GM12873 (cell line): ENCODE measurements at regions not wholly inside any gene's neighbourhood (a gene's known extent, or its start where the extent isn't known, plus 50 kb on each side); places are given as distances from the start of the nearest gene placed in this dataset.

Experiments
- TF ChIP-seq, protein P1 (sequence below): IDR thresholded peaks from 2 replicates; pipeline ENCODE4 v1.5.1; 2012; ENCODE audit warnings: low read depth, mild to moderate bottlenecking, moderate library complexity, low read length, control low read depth; ENCODE audit not compliant: insufficient read depth; ENCODE audit errors: missing control alignments

DNA sequence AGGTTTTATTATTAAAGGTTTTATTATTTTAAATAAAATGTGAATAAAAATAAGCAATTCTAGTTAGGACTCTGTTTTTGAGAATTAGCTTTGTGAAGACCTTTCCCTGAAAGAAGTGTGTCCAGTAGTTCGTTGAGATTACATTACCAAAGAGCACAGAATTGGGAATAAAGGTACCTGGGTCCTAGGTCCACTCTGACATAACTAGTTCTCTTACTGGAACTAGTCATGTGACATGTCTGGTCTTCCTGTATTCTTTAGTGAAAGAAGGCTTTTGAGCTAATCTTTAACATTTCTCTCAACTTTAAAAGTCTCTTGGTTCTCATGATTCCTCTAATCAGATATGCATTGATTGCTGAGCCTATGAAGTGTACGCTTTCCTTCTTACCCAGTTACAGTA is 292.0 kb upstream of the SMIM31 start:
- TF ChIP-seq, protein P1, sequence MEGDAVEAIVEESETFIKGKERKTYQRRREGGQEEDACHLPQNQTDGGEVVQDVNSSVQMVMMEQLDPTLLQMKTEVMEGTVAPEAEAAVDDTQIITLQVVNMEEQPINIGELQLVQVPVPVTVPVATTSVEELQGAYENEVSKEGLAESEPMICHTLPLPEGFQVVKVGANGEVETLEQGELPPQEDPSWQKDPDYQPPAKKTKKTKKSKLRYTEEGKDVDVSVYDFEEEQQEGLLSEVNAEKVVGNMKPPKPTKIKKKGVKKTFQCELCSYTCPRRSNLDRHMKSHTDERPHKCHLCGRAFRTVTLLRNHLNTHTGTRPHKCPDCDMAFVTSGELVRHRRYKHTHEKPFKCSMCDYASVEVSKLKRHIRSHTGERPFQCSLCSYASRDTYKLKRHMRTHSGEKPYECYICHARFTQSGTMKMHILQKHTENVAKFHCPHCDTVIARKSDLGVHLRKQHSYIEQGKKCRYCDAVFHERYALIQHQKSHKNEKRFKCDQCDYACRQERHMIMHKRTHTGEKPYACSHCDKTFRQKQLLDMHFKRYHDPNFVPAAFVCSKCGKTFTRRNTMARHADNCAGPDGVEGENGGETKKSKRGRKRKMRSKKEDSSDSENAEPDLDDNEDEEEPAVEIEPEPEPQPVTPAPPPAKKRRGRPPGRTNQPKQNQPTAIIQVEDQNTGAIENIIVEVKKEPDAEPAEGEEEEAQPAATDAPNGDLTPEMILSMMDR, result no peak

DNA sequence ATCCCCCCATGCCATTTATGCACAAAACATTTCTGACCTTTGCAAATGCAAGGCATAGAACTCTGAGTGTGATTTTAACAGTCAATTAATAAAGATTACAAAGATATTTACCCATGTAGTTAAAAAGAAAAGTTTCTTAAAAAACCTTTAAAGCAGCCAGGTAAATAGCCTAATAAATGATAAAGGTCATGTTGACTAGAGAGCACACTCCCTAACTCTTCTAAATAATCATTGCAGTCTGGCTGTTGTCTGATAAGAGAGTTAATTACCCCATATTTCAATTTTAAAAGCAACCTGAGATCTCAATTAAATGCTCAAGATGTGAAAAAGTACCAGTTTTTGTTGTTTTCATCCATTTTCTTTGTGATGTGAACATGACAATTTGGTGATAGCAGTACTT is 291.5 kb upstream of the SMIM31 start:
- TF ChIP-seq, protein P1, result no peak

GRCh38 chr4:164464313-164464712 is 289.6 kb upstream of the SMIM31 start:
- TF ChIP-seq, protein P1, result no peak

DNA sequence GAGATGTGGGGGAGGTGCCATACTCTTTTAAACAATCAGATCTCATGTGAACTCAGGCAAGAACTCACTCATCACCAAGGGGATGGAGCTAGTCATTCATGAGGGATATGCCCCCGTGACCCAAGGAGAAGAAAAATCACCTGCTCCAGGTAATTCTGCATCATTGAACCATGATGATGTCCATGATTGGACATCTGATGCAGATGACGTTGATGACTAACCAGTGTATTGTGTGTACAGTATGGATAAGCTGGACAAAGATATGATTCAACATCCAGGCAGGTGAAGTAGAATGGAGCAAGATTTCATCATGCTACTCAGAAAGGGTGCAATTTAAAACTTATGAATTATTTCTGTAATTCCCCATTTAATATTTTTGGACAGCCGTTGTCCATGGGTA is 286.4 kb upstream of the SMIM31 start:
- TF ChIP-seq, protein P1, result no peak

GRCh38 chr4:164481306-164482091 is 272.4 kb upstream of the SMIM31 start:
- TF ChIP-seq, protein P1, result no peak

DNA sequence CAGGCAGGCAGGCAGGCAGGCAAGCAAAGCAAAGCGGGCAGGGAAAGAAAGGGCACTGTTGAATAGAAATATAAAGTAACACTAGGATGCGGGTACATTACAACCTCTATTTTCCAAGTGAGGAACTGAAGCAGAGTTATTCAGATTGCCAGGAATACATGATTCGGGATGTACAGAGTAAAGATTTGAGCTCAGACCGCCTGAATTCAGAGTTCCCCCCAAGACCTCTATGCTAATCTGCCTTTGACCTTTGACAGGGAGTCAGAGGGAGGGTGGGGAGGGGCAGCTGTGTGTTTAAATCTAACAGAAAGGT is 271.9 kb upstream of the SMIM31 start:
- TF ChIP-seq, protein P1, result no peak

DNA sequence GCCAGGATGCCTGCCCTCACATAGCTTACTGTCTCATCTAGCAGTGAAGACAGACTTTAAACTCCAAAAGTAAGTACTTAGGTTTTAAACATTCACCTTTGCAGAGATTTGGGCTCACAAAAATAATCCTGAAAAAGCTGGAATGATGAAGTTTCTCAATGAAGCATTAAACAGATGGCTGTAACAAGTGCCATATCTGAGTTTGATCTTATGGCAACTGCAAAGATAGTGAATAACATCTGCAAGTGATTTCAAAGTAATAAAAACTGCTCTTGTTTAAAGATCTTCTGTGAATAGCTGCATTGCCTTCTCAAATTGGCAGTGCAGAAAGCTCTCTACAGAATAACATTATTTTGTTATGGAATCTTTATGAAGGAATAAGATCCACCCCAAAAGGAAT is 271.2 kb upstream of the SMIM31 start:
- TF ChIP-seq, protein P1, result no peak
